Activated CD4-positive, alpha-beta T cell treated with anti-CD3 and anti-CD28 coated beads for 1 hour (primary cell): ENCODE measurements at regions not wholly inside any gene's neighbourhood (a gene's known extent, or its start where the extent isn't known, plus 50 kb on each side); places are given as distances from the start of the nearest gene placed in this dataset.
"Not testable (repeated sequence)": the region's sequence is repeated elsewhere in the genome, so short reads cannot be mapped to it uniquely, and the experiment has no call there.

Source experiments
- DNase-seq: peaks from one replicate; pipeline ENCODE4 v3.0.0-alpha.2; 2020

DNA sequence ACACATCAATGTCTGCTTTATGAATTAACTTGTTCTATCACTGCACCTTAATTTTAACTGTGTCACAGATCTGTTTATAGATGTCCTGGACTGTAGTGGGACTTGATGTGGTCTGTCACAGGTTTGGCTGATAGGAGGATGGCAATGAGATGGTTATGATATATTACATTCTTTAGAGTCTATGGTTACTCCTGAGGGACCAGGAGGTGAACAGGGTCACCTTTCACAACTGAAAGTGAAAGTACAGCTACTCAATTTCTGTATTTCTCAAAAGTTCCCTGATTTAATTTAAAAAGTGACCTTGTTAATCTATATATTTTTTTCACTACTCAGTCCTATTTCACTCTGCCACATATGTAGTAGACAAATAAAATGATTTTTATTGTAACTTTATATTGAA lies 1284.1 kb upstream of the GYPC start:
- DNase-seq = no peak

DNA sequence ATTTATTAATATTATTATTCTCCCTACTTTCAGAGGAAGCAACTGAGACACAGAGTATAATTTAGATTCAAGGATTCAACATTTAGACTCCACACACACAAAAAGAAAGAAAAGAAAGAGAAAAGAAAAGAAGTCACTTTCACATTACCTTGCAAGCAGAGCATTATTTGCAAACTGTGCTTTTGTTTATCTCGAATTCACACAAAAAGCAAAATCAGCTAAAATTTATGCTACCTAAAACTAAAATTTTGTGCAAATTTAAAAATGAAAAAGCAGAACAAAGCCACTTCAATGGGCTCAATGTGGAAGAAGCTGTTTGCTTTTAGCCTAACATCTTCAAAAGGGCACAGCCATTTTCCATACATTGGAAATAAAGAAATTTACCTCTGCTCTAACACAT lies 1282.7 kb upstream of the GYPC start:
- DNase-seq = no peak

DNA sequence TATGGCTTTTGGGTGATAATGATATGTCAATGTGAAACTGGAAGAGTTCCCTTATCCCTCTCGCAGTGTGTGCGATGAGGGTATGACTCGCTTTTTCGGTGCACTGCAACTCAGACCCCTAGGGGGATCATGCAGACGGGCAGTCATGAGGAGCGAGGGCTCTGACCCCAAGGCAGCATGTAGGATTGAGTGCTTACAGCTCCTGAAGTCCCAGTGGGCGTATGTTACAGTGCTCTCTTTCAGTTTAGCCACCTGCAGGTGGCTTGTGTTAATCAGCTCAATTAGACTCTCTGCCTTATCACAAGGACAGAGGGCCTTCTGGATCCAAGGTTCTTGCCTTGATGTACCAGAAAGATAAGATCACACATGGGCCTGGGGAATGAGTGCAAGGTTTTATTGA lies 1269.9 kb upstream of the GYPC start:
- no peak for DNase-seq

DNA sequence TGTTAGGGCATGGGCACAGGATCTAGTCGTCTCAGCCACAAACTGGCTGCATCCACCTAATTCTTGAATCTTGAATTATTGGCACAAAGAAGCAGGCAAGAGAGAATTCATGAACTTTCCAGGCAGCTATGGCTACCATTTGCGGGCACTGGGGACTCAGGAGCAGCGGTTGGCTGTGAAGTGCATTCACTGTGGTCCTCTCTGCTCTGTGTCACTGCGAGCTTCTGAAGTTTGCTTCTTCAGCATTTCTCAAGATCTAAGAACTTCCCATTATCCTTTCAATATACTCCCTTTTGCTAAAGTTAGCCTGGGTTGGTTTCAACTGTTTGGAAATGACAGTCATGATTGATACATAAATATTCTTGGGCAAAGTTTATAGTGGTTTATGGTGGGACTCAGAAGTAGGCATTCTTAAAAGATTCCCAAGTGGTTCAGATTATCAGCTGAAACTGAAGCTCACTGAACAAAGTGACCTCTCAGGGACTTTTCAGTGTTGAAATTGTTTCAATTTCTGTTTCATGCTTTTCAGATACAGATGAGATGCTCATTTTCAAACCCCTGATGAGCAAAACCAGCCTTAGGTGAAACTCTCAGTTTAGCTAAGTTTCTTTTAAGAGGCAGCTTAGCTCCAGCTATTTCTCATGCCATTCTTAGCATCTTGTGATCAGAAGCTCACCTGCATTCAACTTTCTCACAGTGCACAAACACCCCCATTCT lies 1258.3 kb upstream of the GYPC start:
- no peak for DNase-seq

DNA sequence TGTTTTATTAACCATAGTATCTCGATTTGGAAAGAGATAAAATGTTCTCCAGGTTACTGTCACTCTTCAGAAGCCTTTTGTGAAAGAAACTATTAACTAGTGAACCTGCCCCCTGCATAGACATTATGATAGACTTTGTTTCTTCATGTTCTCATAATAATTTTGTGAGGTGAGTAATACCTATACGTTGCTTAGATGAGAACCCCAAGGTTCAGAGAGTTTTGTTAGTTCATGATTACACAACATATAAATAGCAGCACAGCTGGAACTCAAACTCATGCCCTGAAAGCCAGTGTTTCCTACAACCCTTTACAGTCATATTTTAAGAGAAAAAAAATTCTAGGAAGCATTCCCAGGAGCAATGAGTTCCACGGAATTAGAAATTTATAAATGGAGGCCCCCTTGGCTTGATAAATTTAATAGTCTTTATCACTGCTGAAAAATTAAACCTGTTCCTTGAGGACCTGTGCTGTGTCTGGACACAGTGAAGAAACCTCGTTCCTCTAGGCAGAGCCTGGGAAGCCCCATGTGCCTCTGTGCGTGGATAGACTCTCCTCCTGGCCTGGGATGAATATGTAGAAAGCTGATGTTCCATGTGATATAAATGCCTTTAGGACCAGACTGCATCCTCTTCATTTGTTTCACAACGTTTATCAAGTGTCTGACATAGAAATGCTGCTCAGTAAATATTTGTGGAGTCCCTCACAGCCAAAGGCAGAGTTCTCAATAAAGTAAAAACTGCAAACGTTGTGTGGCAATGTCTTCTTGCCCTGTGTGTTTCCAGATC lies 1257.0 kb upstream of the GYPC start:
- no peak for DNase-seq

DNA sequence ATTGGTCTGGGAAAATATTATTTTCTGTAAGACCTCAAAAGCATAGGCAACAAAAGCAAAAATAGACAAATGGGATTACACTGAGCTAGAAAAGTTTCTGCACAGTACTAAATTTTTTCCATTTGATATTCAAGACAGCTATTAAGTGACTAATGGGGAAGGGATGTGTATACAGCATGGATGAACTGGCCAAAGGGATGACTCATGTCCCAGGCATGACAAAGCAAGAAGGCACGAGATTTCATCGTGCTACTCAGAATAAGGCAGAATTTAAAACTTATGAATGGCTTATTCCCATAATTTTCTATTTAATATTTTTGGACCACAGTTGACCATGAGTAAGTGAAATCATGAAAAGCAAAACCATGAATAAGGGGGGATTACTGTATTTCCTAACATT lies 1250.1 kb upstream of the GYPC start:
- no peak for DNase-seq

DNA sequence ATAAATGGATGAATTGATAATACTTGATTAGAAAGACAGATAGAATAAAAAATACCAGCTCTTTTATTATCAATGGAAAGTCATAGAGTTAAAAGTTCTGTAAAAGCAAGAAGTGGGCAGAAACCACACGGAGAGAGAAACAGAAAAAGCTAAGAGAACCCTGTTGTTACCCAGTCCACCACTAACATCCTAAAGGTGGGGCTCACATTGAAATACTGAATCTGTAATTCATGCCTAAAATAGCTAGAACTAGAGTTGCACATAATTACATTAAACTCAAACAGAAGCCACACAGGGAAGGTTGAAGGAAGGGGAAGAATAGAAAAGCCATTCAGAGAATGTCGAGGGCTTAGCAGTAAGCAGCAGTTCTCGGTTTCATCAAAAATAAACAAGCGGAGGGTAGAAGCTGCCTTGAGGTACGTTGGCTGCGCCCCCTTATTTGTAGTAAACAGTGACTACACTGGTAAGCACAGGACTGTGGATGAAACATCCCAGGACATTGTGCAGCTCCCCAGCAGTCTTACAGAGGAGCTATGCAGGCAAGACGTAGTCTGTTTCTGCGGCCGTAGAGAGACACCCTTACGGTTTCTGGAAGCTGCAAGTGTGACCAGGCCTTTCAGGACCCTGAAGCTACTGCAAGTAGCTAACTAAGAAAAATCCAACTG lies 1247.0 kb upstream of the GYPC start:
- no peak for DNase-seq

DNA sequence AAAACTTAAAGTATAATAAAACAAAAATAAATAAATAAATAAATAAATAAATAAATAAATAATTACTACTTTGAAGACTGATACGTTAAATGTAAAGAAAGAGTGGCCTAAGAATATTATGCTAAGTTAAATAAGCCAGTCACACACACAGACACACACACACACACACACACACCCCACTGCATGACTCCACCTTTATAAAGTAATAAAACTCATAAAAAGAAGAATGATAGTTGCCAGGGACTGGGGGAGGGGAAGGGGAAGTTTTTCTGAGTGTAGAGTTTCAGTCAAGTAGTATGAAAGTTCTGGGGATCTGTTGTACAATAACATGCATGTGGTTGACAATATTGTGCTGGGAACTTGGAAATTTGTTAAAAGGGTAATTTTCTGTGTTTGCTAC lies 1237.5 kb upstream of the GYPC start:
- DNase-seq = no peak

DNA sequence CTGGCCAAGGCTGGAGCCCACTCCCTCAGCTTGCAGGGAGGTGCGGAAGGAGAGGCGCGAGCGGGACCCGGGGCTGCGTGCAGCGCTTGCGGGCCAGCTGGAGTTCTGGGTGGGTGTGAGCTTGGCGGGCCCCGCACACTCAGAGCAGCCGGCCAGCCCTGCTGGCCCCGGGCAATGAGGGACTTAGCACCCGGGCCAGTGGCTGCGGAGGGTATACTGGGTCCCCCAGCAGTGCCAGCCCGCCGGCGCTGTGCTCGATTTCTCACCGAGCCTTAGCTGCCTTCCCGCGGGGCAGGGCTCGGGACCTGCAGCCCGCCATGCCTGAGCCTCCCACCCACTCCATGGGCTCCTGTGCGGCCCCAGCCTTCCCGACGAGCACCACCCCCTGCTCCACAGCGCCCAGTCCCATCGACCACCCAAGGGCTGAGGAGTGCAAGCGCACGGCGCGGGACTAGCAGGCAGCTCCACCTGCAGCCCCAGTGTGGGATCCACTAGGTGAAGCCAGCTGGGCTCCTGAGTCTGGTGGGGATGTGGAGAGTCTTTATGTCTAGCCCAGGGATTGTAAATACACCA lies 1233.7 kb upstream of the GYPC start:
- DNase-seq = not testable (repeated sequence)

DNA sequence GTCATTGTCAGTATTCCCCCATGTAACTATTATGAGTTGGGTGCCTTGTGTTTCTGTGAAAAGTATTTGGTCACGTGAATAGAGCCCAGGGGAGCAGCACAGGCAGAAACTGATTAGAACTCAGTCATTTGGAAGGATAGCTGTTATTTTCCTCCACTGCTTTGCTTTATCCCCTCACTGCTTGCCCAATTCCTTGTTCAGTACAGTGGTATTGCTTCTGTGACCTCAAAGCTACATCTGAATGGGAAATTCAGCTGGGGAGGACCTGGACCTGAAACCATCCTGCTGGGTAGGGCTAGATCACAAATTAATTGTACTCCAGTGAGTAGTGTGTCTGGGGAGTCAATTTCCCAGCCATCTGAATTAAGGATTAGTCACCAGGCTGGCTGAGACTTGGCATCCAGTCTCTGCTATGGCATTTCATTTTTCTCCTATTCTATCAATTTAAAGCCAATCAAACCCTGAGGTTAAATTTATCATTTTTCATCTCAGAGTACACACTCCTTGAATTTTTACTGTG lies 1231.6 kb upstream of the GYPC start:
- DNase-seq = no peak

DNA sequence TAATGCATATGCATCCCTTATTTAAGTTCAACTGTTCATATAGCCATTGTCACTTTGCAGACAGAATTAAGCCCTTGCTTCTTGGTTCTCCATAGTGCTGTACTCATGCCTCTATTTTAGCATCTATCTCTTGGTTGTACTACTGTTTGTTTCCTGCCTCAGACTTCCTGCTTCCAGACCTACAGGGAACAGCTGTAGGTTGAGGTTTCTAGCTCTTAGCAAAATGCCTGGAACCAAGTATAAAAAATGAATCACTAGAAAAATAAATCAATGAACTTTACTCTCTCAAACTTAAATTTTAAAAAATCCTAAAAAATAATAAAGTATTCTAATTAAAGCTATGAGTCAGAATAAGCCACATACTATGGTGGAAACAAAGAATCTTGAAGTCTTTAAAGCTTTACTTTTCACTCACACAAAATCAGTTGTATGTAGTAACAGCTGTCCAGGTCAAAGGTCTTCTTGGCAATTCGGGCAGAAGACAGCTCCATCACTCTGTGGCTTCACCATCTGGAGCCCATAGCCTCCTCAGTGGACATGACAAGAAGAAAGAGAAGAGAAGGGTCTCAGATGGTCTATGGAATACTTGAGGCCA lies 1228.1 kb upstream of the GYPC start:
- no peak for DNase-seq

DNA sequence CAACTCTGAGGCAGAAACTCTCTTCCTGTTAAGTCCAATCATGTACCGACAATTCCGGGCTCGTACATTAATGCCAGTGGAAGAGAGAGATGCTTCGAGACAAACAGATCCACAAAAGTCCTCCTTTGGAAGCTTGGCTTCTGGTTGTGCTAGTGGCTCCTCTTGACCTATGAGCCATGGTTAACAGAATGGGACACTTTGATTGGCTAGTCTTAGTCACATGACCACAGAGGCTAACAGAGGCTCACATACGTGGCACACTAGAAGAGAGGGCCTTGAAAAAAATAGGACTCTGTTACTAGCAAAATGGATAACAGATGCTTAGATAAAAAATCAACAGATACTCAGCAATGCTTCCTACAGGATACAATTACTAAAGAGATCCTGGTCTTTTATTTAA lies 1211.9 kb upstream of the GYPC start:
- no peak for DNase-seq

DNA sequence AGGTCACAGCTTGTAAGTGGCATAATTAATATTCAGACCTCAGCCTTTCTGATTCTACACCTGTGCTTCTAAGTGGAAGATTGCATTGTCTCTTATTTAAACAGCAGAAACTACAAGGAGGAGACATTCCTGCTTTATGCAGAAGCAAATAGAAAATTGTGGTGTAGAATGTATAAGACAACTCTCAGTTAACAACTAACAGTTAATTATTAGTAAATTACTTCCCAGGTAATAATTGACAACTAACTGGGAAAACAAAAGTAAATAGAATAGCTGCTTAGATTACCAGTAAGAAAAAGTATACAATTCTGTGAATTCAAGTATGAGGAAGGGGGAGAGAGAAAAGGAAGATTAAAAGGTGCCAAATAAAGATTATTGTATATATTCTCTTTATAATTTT lies 1210.5 kb upstream of the GYPC start:
- no peak for DNase-seq

DNA sequence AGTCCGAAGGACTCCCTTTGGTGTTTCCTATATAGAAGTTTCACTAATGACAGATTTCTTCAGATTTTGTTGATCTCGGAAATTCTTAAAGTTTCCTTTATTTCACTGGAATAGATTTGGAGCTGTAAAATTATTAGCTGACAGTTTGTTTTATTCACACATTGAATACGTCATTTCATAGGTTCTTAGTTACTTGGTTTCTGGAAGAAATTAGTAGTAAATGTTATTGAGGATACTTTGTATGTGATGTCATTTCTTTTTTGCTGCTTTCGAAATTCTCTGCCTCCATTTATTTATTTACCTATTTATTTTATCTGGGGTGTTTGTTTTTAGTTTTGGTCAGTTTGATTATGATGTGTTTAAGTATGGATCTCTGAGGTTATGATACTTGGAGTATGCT lies 1205.9 kb upstream of the GYPC start:
- DNase-seq = no peak

DNA sequence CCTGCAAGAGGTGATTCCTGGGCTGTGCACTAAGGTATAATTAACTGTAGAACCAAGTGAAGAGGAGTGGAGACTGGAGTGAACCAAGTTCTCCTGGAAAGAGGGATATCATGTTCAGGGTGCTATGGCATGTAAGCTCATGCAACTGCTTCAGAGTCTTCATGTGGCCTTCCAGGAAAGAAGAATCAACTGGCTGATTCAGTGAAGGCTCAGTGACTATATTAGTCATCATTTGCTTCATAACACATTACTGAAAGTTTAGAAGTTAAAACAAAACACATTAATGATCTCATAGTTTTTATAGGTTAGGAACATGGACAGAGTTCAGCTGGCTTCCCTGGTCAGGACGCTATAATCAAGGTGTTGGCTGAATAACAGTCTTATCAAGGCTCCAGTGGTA lies 1200.8 kb upstream of the GYPC start:
- no peak for DNase-seq

DNA sequence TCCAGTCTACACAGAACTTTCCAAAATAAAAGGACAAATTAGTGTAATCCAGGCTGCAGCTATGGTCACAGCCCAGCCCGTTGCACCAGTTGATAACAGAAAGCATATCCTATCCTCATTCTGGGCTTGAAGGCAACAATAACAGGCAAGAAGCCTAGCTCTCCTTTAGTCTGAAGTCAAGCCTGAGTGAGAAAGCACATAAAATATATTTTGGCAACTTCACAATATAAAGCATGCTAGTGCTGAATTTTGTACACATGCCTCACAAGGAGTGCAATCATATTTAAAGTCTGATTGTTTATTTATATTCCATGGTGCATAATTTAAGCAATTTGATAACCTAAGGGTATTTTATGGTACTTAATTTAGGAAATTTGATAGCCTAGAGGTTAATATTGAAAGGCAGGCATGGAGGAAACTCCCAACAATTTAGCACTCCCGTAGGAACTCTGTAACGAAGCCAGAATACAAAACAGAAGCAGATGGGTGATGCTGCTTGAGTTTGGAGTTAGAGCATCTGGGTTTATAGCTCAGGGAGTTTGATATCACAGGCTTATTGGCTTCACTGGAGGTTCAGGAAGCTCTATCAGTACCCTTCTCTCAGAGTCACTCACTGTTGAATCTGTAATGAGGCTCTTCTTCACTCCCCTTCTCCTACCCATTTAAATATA lies 1199.1 kb upstream of the GYPC start:
- DNase-seq = no peak

DNA sequence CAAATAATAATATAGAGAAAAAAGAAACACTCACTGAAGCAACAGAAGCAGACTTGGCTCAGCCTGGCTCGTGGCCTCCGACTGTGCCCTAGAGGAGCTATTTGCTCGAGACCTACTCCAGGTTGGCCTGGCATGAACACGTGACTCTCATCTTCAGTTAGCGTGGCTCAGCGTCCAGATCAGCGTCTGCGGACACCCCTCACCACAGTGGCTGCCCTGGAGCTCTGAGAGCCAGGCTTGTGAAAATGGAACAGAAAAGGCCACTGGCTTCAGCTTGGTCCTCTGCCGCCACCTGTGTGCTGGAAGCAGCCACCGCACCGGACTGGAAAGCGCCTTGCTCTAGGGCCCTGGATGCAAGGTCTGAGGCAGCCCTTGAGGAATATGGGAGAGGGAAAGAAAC lies 1184.0 kb upstream of the GYPC start:
- DNase-seq = no peak

DNA sequence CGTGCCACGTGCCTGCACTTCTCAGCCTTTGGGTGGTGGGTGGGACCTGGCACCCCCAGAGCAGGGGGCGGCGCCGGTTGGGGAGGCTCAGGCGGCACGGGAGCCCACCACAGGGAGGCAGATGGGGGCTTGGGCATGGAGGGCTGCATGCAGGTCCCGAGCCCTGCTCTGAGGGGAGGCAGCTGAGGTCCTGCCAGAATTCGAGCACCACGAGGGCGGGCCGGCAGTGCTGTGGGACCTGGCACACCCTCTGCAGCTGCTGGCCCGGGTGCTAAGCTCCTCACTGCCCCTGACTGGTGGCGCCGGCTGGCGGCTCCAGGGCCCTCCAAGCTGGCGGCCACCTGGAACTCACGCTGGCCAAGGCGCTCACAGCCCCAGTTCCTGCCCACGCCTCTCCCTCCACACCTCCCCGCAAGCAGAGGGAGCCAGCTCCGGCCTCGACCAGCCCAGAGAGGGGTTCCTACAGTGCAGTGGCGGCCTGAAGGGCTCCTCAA lies 1176.8 kb upstream of the GYPC start:
- no peak for DNase-seq

DNA sequence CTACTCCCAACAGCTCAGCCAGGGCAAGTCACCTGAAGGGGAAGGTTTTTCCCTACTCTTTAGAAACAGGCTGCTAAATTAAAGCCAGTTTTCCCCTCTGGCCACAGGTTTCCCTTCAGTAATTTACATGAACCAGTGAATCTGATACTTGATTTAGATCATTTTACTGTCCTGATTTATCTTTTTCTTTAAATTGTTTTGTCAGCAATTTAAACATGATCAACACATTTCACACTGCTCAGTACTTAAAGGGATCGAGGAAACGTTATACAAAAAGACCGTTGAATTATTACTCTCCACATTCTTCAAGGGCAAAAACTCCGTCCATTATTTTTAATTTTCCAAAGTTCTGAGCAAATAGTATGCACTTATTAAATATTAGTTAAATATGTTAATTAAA lies 1165.7 kb upstream of the GYPC start:
- no peak for DNase-seq

DNA sequence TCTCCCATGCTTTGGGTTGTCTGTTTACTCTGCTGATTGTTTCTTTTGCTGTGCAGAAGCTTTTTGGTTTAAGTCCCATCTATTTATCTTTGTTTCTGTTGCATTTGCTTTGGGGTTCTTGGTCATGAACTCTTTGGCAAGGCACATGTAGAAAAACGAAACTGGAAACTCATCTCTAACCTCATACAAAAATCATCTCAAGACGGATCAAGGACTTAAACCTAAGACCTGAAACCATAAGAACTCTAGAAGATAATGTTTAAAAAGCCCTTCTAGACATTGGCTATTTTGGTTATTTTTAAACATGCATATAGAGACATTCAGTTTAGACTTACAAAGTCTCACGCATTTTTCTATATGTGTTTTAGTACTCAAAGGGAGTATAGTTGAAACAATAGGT lies 1164.3 kb upstream of the GYPC start:
- no peak for DNase-seq

DNA sequence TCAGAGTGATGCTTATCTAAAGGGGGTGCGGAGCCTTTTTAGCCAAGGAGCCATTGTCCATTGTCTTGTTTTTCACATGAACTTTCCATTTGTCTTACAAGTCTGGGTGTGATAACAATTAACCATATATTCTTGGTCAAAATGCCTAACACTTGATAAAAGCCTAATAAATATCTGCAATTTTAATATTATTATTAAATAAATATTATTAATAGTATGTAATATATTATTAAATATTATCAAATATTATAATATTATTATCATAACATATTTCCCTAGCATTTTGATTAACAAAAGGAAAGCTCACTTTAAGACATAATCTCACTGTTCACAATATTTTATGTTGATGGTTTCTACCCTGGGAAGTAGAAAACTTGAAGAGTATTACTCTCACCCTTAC lies 1143.6 kb upstream of the GYPC start:
- DNase-seq = no peak

DNA sequence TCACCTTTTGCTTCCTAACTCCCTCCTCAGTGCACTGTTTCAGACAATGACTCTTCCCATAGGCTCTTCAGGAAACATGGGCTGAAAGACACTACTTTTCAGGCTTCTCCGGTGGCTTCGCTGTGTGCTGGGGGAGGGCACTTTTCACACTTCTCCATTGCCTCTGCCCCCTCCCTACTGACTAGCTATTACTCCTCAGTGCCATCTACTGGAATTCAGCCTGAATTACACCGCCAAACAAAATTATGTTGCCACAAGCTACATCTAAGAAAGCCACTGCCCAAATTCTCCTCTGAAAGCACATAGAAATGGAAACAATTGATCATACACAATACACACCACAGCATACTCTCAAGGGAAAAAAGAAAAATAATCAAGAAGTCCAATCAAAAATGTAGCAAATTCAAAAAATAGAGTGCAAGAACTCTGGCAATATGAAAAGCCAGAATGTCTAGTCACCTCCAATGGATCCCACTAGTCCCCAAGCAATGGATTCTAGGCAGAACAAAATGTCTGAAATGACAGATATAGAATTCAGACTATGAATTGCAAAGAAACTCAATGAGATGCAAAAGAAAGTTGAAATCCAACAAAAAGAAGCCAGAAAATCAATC lies 1139.4 kb upstream of the GYPC start:
- DNase-seq = no peak
